SHP77 (cell line): ENCODE measurements at regions not wholly inside any gene's neighbourhood (a gene's known extent, or its start where the extent isn't known, plus 50 kb on each side); places are given as distances from the start of the nearest gene placed in this dataset.

Experiments used
- DNase-seq, 2 experiments: peaks; one replicate each; lab custom pipeline; 2025; lab: John Stamatoyannopoulos, UW

- no peak for DNase-seq
These were observed 201.7 kb downstream of the TM2D1 start for GRCh38 chr1:61523229-61523628.

- no peak for DNase-seq
These were observed 204.5 kb downstream of the TM2D1 start for GRCh38 chr1:61520401-61520800.

GRCh38 chr1:61519631-61520030, 205.3 kb downstream of the TM2D1 start:
- DNase-seq: no peak

- DNase-seq: no peak
These were observed 206.1 kb downstream of the TM2D1 start for GRCh38 chr1:61518670-61519400.

- DNase-seq: no peak
These were observed 207.6 kb downstream of the TM2D1 start for GRCh38 chr1:61517345-61517744.

- DNase-seq: no peak
These were observed 209.8 kb downstream of the TM2D1 start for GRCh38 chr1:61515096-61515495.
